SKM-1 treated with dmso at 0.1 percent for 144 hours (cell line): ENCODE measurements at regions not wholly inside any gene's neighbourhood (a gene's known extent, or its start where the extent isn't known, plus 50 kb on each side); places are given as distances from the start of the nearest gene placed in this dataset.

Experiments used
- DNase-seq: peaks from one replicate; lab custom pipeline; 2025; ENCODE audit not compliant: unreplicated experiment; lab: John Stamatoyannopoulos, UW

- no peak for DNase-seq
These were observed 178.3 kb upstream of the ZIC3 start for GRCh38 chrX:137387646-137388045.

GRCh38 chrX:137366018-137366633, 199.8 kb upstream of the ZIC3 start:
- DNase-seq: no peak

GRCh38 chrX:137363559-137363958, 202.4 kb upstream of the ZIC3 start:
- no peak for DNase-seq

- DNase-seq: no peak
These were observed 203.3 kb upstream of the ZIC3 start for GRCh38 chrX:137362583-137362982.

GRCh38 chrX:137354851-137355250, 211.1 kb upstream of the ZIC3 start:
- DNase-seq: no peak

GRCh38 chrX:137353404-137353803, 212.5 kb upstream of the ZIC3 start:
- DNase-seq: no peak

- DNase-seq: no peak
These were observed 213.7 kb upstream of the ZIC3 start for GRCh38 chrX:137352101-137352660.

GRCh38 chrX:137342969-137343368, 223.0 kb upstream of the ZIC3 start:
- no peak for DNase-seq

GRCh38 chrX:137313627-137314026, 252.3 kb upstream of the ZIC3 start:
- no peak for DNase-seq

GRCh38 chrX:137305404-137305803, 260.5 kb upstream of the ZIC3 start:
- DNase-seq: no peak

GRCh38 chrX:137297167-137297566, 263.4 kb upstream of the GPR101 start:
- DNase-seq: no peak

- no peak for DNase-seq
These were observed 256.2 kb upstream of the GPR101 start for GRCh38 chrX:137290011-137290410.

GRCh38 chrX:137287191-137287590, 253.4 kb upstream of the GPR101 start:
- no peak for DNase-seq

GRCh38 chrX:137286423-137286822, 252.6 kb upstream of the GPR101 start:
- DNase-seq: no peak

- DNase-seq: no peak
These were observed 245.0 kb upstream of the GPR101 start for GRCh38 chrX:137278825-137279224.

- DNase-seq: no peak
These were observed 229.6 kb upstream of the GPR101 start for GRCh38 chrX:137263374-137263773.

GRCh38 chrX:137245183-137245582, 211.4 kb upstream of the GPR101 start:
- no peak for DNase-seq

GRCh38 chrX:137236837-137237236, 203.0 kb upstream of the GPR101 start:
- DNase-seq: peak; percentile 9

- no peak for DNase-seq
These were observed 201.0 kb upstream of the GPR101 start for GRCh38 chrX:137234651-137235402.

- no peak for DNase-seq
These were observed 199.7 kb upstream of the GPR101 start for GRCh38 chrX:137233478-137233877.

- DNase-seq: no peak
These were observed 193.4 kb upstream of the GPR101 start for GRCh38 chrX:137227151-137227550.

GRCh38 chrX:137215467-137215866, 181.7 kb upstream of the GPR101 start:
- DNase-seq: no peak
